Non-pigmented ciliary epithelial cell (primary cell): ENCODE measurements at regions not wholly inside any gene's neighbourhood (a gene's known extent, or its start where the extent isn't known, plus 50 kb on each side); places are given as distances from the start of the nearest gene placed in this dataset.
"Not testable (repeated sequence)": the region's sequence is repeated elsewhere in the genome, so short reads cannot be mapped to it uniquely, and the experiment has no call there.

Experiments
- DNase-seq: peaks from one replicate; pipeline ENCODE4 v3.0.0-alpha.2; 2010; ENCODE audit warnings: low read depth

GRCh38 chr12:46669720-46670119 is 156.1 kb downstream of the SLC38A4 start:
- no peak for DNase-seq

DNA sequence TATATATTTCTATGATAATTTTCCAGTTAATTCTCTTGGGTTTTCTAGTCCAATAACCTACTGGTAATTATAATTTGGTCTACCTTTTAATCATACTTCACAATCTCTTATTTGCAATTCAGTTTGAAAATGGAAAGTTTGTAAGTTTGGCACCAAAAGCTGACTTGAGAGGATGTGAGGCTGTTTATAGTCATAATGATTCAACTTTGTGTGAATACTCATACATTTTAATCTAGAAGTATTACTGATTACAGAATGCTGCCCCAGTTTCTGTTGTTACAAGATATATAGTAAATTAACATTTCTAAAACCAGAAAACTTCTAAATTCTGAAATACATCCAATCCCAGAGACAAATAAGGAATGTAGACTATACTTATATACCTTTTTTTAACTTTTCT is 158.2 kb downstream of the SLC38A4 start:
- no peak for DNase-seq

- peak; percentile 78 for DNase-seq
Observed at GRCh38 chr12:46664761-46665287, 161.0 kb downstream of the SLC38A4 start.

- DNase-seq = no peak
Observed at GRCh38 chr12:46663318-46663717, 162.5 kb downstream of the SLC38A4 start.

DNA sequence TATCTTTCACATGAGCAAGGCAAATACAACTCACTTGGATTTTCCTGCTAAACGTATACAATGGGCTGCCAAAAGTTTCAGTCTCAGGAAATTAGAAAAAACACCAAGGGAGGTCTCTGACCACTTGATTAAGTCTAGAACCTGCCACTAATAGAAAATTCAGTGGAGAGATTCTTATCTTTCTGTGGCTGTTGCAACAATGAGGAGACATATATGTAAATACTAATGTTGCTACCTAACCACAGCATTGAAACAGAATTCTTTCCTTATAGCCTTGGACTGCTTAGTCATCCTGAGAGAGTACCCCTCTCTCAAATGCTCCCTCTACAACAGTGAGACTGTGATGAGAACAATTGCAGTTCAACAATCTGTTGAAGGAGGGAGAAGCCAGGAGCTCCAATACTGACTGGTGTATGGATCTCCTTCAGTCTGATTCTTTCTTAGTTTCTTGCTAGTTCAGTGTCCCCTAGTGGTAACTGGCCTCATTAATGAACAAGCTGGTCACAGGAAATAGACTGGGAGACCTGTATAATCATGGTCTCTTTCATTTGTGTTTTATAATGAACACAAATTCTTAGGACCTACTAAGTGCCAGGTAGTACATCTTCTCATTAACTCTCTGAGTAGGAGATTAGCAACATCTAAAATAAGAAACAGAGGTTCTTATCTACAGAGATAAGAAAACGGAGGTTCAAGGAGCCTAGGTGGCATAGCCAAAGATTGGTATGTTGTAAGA is 164.5 kb downstream of the SLC38A4 start:
- DNase-seq = peak; percentile 84

DNA sequence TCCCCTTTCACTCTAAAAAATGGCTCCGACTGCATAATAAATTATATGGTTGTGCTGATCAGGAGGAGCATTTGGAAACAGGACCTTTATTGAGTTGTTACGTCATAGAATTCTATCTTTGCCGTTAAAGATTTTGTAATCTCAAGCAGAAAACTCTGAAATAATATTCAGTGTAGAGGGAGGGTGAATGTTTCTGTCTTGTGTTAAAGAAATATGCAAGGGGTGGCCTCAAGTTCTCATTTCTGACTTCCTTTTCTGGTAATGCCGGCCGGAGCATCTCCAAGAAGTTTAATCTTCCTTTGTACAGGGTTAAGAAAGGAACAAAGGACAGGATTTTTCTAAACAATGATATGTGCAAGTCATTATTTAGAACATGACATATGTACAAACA is 165.1 kb downstream of the SLC38A4 start:
- no peak for DNase-seq

- no peak for DNase-seq
Observed at GRCh38 chr12:46660276-46660675, 165.5 kb downstream of the SLC38A4 start.

DNA sequence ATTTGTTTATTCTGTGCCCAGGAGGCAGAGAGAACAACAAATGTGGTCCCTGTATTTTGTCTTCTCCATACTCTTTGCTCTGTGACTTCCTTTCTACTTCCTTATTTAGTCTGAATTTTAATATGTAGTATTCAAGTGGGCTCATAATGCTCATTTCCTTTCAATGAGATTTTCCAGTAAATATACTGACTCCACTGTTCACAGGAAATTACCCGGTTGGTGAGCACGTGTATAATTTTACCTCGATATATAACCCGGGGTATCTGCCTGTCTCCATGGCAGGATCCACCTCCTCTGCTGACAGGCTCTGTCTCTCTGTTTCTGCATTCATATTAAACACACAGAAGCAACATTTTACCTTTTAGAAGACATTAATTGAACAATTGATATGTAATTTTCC is 166.0 kb downstream of the SLC38A4 start:
- DNase-seq = no peak

- DNase-seq = no peak
Observed at GRCh38 chr12:46659032-46659650, 166.7 kb downstream of the SLC38A4 start.

- no peak for DNase-seq
Observed at GRCh38 chr12:46657453-46658411, 168.1 kb downstream of the SLC38A4 start.

DNA sequence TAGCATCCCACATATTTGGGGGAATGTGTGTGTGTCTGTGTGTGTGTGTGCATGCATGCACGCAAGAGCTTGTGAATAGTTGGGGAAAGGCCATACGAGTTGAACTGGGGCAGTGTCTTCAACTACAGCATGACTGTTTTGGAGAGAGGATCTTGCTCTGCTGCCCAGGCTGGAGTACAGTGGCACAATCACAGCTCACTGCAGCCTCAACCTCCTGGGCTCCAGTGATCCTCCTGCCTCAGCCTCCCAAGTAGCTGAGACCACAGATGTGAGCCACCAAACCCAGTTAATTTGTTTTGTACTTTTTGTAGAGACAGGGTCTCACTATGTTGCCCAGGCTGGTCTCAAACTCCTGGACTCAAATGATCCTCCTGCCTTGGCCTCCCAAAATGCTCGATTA is 169.8 kb downstream of the SLC38A4 start:
- not testable (repeated sequence) for DNase-seq

DNA sequence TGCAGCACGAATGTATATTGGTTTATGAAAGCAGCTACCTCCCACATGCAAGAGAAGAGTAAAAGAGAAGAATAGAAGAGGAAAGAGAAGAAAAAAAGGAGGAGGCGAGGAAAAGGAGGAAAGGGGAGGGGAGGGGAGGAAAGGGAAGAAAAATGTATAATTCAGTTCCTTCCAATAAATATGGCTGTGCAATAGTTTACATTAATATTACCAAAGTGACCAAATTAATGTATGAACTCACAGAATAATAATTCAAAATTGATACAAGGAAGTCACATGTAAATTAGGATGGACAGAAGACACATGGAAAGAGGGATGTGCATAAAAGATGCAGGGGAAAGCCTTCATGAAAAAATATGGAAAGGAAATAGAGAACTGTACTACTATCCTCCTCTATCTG is 172.5 kb downstream of the SLC38A4 start:
- no peak for DNase-seq

- DNase-seq = no peak
Observed at GRCh38 chr12:46652692-46653091, 173.1 kb downstream of the SLC38A4 start.

DNA sequence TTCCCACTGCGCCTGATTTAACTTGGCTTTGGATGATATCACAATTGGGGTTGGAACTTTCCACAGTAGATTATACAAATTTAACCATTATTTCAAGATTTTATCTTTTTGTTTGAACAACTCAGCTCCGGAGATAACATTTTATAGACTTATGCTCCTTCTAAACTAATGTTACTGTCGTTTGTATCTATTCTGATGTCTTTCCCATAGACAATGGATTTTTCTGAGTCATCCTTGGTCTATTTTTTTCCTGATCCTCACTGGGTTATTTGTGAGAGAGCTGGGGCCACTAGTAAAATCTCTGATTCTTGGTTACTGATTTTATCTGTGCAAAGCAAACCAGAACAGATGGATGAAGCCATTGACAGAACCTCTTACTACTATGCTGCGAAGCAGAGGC is 175.1 kb downstream of the SLC38A4 start:
- DNase-seq = no peak

GRCh38 chr12:46649433-46649832 is 176.4 kb downstream of the SLC38A4 start:
- no peak for DNase-seq

- no peak for DNase-seq
Observed at GRCh38 chr12:46647034-46647433, 178.8 kb downstream of the SLC38A4 start.

DNA sequence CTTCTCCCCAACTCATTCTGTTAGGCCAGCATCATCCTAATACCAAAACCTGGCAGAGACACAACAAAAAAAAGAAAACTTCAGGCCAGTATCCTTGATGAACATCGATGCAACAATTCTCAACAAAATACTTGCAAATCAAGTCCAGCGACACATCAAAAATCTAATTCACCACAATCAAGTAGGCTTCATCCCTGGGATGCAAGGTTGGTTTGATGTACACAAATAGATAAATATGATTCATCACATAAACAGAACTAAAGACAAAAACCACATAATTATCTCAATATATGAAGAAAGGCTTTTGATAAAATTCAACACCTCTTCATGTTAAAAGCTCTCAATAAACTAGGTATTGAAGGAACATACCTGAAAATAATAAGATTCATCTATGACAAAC is 184.1 kb downstream of the SLC38A4 start:
- DNase-seq = not testable (repeated sequence)

DNA sequence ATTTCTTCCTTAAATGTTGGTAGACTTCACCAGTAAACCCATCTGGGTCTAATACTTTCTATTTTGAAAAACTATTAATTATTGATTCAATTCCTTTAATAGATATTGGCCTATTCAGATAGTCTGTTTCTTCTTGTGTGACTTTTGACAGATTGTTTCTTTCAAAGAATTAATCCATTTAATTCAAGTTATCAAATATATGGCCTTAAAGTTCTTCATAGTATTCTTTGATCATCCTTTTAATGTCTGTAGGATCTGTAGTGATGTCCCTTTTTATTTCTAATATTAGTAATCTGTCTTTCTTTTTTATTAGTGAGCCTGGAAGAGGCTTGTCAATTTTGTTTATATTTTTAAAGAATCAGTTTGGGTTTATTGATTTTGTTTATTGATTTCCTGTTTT is 190.0 kb downstream of the SLC38A4 start:
- no peak for DNase-seq

- DNase-seq = no peak
Observed at GRCh38 chr12:46629331-46630229, 196.2 kb downstream of the SLC38A4 start.

DNA sequence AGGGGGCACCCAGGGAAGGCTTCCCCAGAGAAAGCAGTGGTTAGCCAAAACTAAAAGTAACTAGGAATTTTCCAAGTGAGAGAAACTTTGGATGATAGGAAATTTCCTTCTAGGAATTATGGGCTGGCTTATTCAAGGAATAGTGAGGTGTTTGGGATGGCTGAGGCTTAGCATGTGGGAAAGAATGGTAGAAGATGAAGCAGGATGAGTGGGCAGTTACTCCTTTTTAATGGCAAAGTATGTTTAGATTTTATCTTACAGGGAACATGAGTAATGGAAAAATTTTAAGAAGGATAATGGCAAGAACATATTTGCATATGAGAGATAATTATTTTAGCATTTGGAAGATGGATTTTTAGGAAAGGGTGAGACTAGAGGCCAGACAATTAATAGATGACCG is 197.6 kb downstream of the SLC38A4 start:
- DNase-seq = no peak

DNA sequence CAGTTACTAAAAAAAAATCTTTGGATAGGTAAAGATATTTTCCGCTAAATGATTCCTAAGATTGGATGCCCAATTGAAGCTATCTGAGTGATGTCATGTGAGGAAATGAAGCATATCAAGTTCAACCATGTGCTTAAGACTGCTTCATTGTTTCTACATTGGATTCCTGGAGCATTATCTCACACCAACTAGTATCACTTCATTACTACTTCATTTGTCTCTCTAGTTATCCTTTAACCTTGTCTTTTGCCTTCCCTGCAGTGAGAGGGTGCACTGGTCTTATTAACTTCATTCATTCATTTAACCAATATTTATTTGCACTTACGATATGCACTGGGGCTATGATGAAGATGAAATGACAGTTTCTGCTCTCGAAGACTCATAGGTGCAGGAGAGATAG is 198.1 kb downstream of the SLC38A4 start:
- no peak for DNase-seq
